DMS79 treated with DMSO at 0.1 percent for 48 hours (cell line): ENCODE measurements at regions not wholly inside any gene's neighbourhood (a gene's known extent, or its start where the extent isn't known, plus 50 kb on each side); places are given as distances from the start of the nearest gene placed in this dataset.

Experiments
- DNase-seq: peaks from one replicate; lab custom pipeline; 2025; lab: John Stamatoyannopoulos, UW

- DNase-seq: no peak
Measured at GRCh38 chr20:39480276-39481043, 518.3 kb downstream of the DHX35 start.

- no peak for DNase-seq
Measured at GRCh38 chr20:39479196-39479810, 517.2 kb downstream of the DHX35 start.

GRCh38 chr20:39474879-39475278 lies 512.7 kb downstream of the DHX35 start:
- DNase-seq: no peak

GRCh38 chr20:39473536-39473935 lies 511.4 kb downstream of the DHX35 start:
- no peak for DNase-seq

- DNase-seq: no peak
Measured at GRCh38 chr20:39468703-39469102, 506.6 kb downstream of the DHX35 start.

GRCh38 chr20:39464238-39464637 lies 502.1 kb downstream of the DHX35 start:
- no peak for DNase-seq

- no peak for DNase-seq
Measured at GRCh38 chr20:39462416-39462945, 500.3 kb downstream of the DHX35 start.

- DNase-seq: no peak
Measured at GRCh38 chr20:39458452-39458851, 496.3 kb downstream of the DHX35 start.

GRCh38 chr20:39453890-39454289 lies 491.7 kb downstream of the DHX35 start:
- no peak for DNase-seq

GRCh38 chr20:39452583-39453340 lies 490.6 kb downstream of the DHX35 start:
- no peak for DNase-seq

GRCh38 chr20:39451386-39451785 lies 489.2 kb downstream of the DHX35 start:
- no peak for DNase-seq

GRCh38 chr20:39446397-39446796 lies 484.3 kb downstream of the DHX35 start:
- DNase-seq: no peak

GRCh38 chr20:39445095-39445494 lies 483.0 kb downstream of the DHX35 start:
- no peak for DNase-seq

- DNase-seq: no peak
Measured at GRCh38 chr20:39433466-39433865, 471.3 kb downstream of the DHX35 start.

GRCh38 chr20:39431091-39431880 lies 469.1 kb downstream of the DHX35 start:
- no peak for DNase-seq

GRCh38 chr20:39429726-39430125 lies 467.6 kb downstream of the DHX35 start:
- DNase-seq: no peak

- no peak for DNase-seq
Measured at GRCh38 chr20:39424962-39425678, 463.0 kb downstream of the DHX35 start.

- no peak for DNase-seq
Measured at GRCh38 chr20:39421571-39422105, 459.5 kb downstream of the DHX35 start.

- DNase-seq: no peak
Measured at GRCh38 chr20:39412091-39412490, 449.9 kb downstream of the DHX35 start.

GRCh38 chr20:39399463-39399862 lies 437.3 kb downstream of the DHX35 start:
- DNase-seq: no peak

- no peak for DNase-seq
Measured at GRCh38 chr20:39398656-39399055, 436.5 kb downstream of the DHX35 start.
